ENCODE measurements at regions not wholly inside any gene's neighbourhood (a gene's known extent, or its start where the extent isn't known, plus 50 kb on each side); places are given as distances from the start of the nearest gene placed in this dataset.
"Not testable (repeated sequence)": the region's sequence is repeated elsewhere in the genome, so short reads cannot be mapped to it uniquely, and the experiment has no call there.

- TF ChIP-seq POLR2A, CTCF (IDR thresholded peaks at IDR 0.05): not testable (repeated sequence)
Measured at GRCh38 chr9:64622058-64622457, 663.0 kb downstream of the FOXD4L5 start.
